HepG2 (cell line): ENCODE measurements at regions not wholly inside any gene's neighbourhood (a gene's known extent, or its start where the extent isn't known, plus 50 kb on each side); places are given as distances from the start of the nearest gene placed in this dataset.

ENCODE experiments used
- RFX5 ChIP-seq: IDR thresholded peaks from 2 replicates; pipeline ENCODE4 v1.6.1; 2011; ENCODE audit warnings: low read depth, low read length, improper control_type of control experiment
- ZSCAN25 ChIP-seq: sonication (generic); formaldehyde crosslinking; IDR thresholded peaks from 2 replicates; pipeline ENCODE4 v1.8.0; 2022; ENCODE audit warnings: mild to moderate bottlenecking, missing genetic modification reagents
- TF ChIP-seq, protein P1 (sequence below): sonication (generic); formaldehyde crosslinking; IDR thresholded peaks from 2 replicates; pipeline ENCODE4 v1.8.0; 2022; ENCODE audit warnings: mild to moderate bottlenecking, missing genetic modification reagents; ENCODE audit not compliant: insufficient replicate concordance
- TF ChIP-seq, protein P2 (sequence below): sonication (generic); formaldehyde crosslinking; IDR thresholded peaks from 2 replicates; pipeline ENCODE4 v1.4.0; 2020; ENCODE audit warnings: missing genetic modification reagents
- TF ChIP-seq, protein P3 (sequence below): sonication (generic); formaldehyde crosslinking; IDR thresholded peaks from 2 replicates; pipeline ENCODE4 v1.5.0; 2020; ENCODE audit warnings: mild to moderate bottlenecking, missing genetic modification reagents, moderate library complexity

DNA sequence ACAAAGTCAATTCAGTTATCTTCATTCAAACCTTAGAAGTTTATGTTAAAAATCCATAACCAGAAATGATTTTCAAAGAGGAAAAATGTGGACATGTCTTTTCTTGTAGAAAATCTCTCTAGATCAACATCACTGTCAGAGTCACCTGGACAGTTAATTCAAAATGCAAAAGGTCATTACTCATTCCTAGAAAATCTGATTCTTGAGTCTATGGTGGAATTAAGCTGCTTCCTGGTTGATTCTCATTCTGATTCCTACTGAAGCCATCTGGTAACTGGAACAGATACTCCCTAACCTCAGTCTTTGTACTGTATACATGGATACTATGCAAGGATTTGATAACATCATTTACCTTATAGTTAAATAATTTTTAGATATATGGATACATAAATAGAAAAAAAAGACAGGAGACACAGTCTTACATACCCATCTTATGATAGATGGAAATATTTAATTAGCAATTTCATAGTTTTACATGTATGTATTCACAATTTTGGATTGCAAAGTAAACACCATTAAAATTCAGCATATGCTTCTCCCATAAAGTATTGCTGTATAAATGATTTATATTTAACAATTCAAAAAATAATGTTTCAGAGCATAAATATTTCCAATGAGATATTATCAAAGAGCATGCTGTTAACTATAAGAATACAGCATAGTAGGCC, 693.2 kb upstream of the CCDC54 start:
- no peak for TF ChIP-seq RFX5
- TF ChIP-seq ZSCAN25 (CRISPR knock-in tag), result no peak
- TF ChIP-seq, protein P1, sequence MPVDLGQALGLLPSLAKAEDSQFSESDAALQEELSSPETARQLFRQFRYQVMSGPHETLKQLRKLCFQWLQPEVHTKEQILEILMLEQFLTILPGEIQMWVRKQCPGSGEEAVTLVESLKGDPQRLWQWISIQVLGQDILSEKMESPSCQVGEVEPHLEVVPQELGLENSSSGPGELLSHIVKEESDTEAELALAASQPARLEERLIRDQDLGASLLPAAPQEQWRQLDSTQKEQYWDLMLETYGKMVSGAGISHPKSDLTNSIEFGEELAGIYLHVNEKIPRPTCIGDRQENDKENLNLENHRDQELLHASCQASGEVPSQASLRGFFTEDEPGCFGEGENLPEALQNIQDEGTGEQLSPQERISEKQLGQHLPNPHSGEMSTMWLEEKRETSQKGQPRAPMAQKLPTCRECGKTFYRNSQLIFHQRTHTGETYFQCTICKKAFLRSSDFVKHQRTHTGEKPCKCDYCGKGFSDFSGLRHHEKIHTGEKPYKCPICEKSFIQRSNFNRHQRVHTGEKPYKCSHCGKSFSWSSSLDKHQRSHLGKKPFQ (CRISPR knock-in tag), result no peak
- TF ChIP-seq, protein P2, sequence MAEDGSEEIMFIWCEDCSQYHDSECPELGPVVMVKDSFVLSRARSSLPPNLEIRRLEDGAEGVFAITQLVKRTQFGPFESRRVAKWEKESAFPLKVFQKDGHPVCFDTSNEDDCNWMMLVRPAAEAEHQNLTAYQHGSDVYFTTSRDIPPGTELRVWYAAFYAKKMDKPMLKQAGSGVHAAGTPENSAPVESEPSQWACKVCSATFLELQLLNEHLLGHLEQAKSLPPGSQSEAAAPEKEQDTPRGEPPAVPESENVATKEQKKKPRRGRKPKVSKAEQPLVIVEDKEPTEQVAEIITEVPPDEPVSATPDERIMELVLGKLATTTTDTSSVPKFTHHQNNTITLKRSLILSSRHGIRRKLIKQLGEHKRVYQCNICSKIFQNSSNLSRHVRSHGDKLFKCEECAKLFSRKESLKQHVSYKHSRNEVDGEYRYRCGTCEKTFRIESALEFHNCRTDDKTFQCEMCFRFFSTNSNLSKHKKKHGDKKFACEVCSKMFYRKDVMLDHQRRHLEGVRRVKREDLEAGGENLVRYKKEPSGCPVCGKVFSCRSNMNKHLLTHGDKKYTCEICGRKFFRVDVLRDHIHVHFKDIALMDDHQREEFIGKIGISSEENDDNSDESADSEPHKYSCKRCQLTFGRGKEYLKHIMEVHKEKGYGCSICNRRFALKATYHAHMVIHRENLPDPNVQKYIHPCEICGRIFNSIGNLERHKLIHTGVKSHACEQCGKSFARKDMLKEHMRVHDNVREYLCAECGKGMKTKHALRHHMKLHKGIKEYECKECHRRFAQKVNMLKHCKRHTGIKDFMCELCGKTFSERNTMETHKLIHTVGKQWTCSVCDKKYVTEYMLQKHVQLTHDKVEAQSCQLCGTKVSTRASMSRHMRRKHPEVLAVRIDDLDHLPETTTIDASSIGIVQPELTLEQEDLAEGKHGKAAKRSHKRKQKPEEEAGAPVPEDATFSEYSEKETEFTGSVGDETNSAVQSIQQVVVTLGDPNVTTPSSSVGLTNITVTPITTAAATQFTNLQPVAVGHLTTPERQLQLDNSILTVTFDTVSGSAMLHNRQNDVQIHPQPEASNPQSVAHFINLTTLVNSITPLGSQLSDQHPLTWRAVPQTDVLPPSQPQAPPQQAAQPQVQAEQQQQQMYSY (CRISPR knock-in tag), result no peak
- TF ChIP-seq, protein P3, sequence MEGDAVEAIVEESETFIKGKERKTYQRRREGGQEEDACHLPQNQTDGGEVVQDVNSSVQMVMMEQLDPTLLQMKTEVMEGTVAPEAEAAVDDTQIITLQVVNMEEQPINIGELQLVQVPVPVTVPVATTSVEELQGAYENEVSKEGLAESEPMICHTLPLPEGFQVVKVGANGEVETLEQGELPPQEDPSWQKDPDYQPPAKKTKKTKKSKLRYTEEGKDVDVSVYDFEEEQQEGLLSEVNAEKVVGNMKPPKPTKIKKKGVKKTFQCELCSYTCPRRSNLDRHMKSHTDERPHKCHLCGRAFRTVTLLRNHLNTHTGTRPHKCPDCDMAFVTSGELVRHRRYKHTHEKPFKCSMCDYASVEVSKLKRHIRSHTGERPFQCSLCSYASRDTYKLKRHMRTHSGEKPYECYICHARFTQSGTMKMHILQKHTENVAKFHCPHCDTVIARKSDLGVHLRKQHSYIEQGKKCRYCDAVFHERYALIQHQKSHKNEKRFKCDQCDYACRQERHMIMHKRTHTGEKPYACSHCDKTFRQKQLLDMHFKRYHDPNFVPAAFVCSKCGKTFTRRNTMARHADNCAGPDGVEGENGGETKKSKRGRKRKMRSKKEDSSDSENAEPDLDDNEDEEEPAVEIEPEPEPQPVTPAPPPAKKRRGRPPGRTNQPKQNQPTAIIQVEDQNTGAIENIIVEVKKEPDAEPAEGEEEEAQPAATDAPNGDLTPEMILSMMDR (CRISPR knock-in tag), result no peak
